ENCODE measurements at regions not wholly inside any gene's neighbourhood (a gene's known extent, or its start where the extent isn't known, plus 50 kb on each side); places are given as distances from the start of the nearest gene placed in this dataset.

DNA sequence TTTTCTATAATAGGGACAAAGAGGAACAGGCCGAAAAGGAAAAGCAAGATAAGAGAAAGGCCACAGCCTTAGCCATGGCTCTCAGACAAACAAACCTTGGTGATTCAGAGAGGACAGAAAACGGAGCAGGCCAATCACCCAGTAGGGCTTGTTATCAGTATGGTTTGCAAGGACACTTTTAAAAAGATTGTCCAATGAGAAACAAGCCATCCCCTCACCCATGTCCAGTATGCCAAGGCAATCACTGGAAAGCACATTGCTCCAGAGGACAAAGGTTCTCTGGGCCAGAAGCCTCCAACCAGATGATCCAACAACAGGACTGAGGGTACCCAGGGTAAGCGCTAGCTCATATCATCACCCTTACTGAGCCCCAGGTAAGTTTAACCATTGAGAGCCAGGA is 243.8 kb upstream of the BTG1 start:
- DNase-seq (ENCODE audit: low read depth, low spot score) (no peak), ATAC-seq (no peak)
- intact Hi-C loops (cut with micrococcal nuclease; ENCODE audit: unreplicated experiment) (no loop called here), in situ Hi-C loops (cut with HindIII; ENCODE audit: low pct_unique_long_range_greater_than_20kb, low sequenced_read_pairs) (no loop called here)
- H3K9me3 ChIP-seq (ENCODE audit: control insufficient read depth, insufficient read depth, low read depth, low read length): no peaks in the 10 kb centered on the region
- ChIA-PET POLR2A (no interaction called here), CTCF (no interaction called here)
- TF ChIP-seq CTCF (IDR thresholded peaks at IDR 0.05) (no peak), TCF7L2 (IDR thresholded peaks at IDR 0.05; ENCODE audit: low read depth, low read length) (no peak), REST (IDR thresholded peaks at IDR 0.05; ENCODE audit: insufficient read depth in 1 of 2, low read depth in 2 of 2, low read length in 1 of 2) (no peak), POLR2AphosphoS5 (IDR thresholded peaks at IDR 0.05; ENCODE audit: low read depth, low read length) (no peak), SIN3A (IDR thresholded peaks at IDR 0.05; ENCODE audit: borderline replicate concordance, insufficient read depth, low read depth, low read length) (no peak)
- H3K4me1 ChIP-seq (ENCODE audit: control insufficient read depth, insufficient read depth, low read length): no peaks in the 10 kb centered on the region
- no peak overlapping the region for H3K4me3 ChIP-seq (ENCODE audit: low read depth in 2 of 2, low read length in 2 of 2)
- H3K27me3 ChIP-seq (ENCODE audit: control insufficient read depth, insufficient read depth, low read length): no peaks in the 10 kb centered on the region
- H3K27ac ChIP-seq (ENCODE audit: low read length): no peak overlapping the region
- H3K36me3 ChIP-seq (ENCODE audit: control insufficient read depth, insufficient read depth, low read length): no peaks in the 10 kb centered on the region
- BruUV-seq (replicated peaks): no TSS peak

- H3K27ac ChIP-seq (ENCODE audit: low read length): no peak overlapping the region
- no peak for DNase-seq (ENCODE audit: low read depth, low spot score)
- H3K27me3 ChIP-seq (ENCODE audit: control insufficient read depth, insufficient read depth, low read length): no peaks in the 10 kb centered on the region
- in situ Hi-C loops (cut with HindIII; ENCODE audit: low pct_unique_long_range_greater_than_20kb, low sequenced_read_pairs) (no loop called here), intact Hi-C loops (cut with micrococcal nuclease; ENCODE audit: unreplicated experiment) (no loop called here)
- H3K4me3 ChIP-seq (ENCODE audit: low read depth in 2 of 2, low read length in 2 of 2): no peak overlapping the region
- no peaks in the 10 kb centered on the region for H3K36me3 ChIP-seq (ENCODE audit: control insufficient read depth, insufficient read depth, low read length)
- H3K4me1 ChIP-seq (ENCODE audit: control insufficient read depth, insufficient read depth, low read length): no peaks in the 10 kb centered on the region
- ChIA-PET CTCF (no interaction called here), POLR2A (no interaction called here)
- ATAC-seq: no peak
- no peaks in the 10 kb centered on the region for H3K9me3 ChIP-seq (ENCODE audit: control insufficient read depth, insufficient read depth, low read depth, low read length)
- TF ChIP-seq REST (IDR thresholded peaks at IDR 0.05; ENCODE audit: insufficient read depth in 1 of 2, low read depth in 2 of 2, low read length in 1 of 2) (no peak), CTCF (IDR thresholded peaks at IDR 0.05) (no peak), TCF7L2 (IDR thresholded peaks at IDR 0.05; ENCODE audit: low read depth, low read length) (no peak), SIN3A (IDR thresholded peaks at IDR 0.05; ENCODE audit: borderline replicate concordance, insufficient read depth, low read depth, low read length) (no peak), POLR2AphosphoS5 (IDR thresholded peaks at IDR 0.05; ENCODE audit: low read depth, low read length) (no peak)
- no TSS peak for BruUV-seq (replicated peaks)
These were observed 239.7 kb upstream of the BTG1 start for GRCh38 chr12:92385296-92385695.
